NOMO-1 treated with DMSO at 0.1 percent for 48 hours (cell line): ENCODE measurements at regions not wholly inside any gene's neighbourhood (a gene's known extent, or its start where the extent isn't known, plus 50 kb on each side); places are given as distances from the start of the nearest gene placed in this dataset.

Experiments used
- DNase-seq: peaks from one replicate; lab custom pipeline; 2025; ENCODE audit not compliant: unreplicated experiment; lab: John Stamatoyannopoulos, UW

- no peak for DNase-seq
Measured at GRCh38 chr22:48004936-48005335, 1242.5 kb downstream of the TBC1D22A start.

- no peak for DNase-seq
Measured at GRCh38 chr22:48004038-48004437, 1241.6 kb downstream of the TBC1D22A start.

GRCh38 chr22:48001101-48001500 is 1238.7 kb downstream of the TBC1D22A start:
- no peak for DNase-seq

GRCh38 chr22:47997612-47998011 is 1235.2 kb downstream of the TBC1D22A start:
- DNase-seq, result no peak

GRCh38 chr22:47997052-47997590 is 1234.7 kb downstream of the TBC1D22A start:
- DNase-seq, result no peak

- no peak for DNase-seq
Measured at GRCh38 chr22:47996446-47996857, 1234.0 kb downstream of the TBC1D22A start.

GRCh38 chr22:47995718-47996117 is 1233.3 kb downstream of the TBC1D22A start:
- DNase-seq, result no peak

GRCh38 chr22:47995264-47995627 is 1232.8 kb downstream of the TBC1D22A start:
- DNase-seq, result no peak

- no peak for DNase-seq
Measured at GRCh38 chr22:47994601-47995263, 1232.3 kb downstream of the TBC1D22A start.

GRCh38 chr22:47994045-47994444 is 1231.6 kb downstream of the TBC1D22A start:
- DNase-seq, result no peak

GRCh38 chr22:47990481-47990880 is 1228.0 kb downstream of the TBC1D22A start:
- no peak for DNase-seq

GRCh38 chr22:47987885-47988515 is 1225.5 kb downstream of the TBC1D22A start:
- no peak for DNase-seq

GRCh38 chr22:47976219-47976618 is 1213.8 kb downstream of the TBC1D22A start:
- DNase-seq, result no peak

- DNase-seq, result no peak
Measured at GRCh38 chr22:47967831-47968230, 1205.4 kb downstream of the TBC1D22A start.

- DNase-seq, result no peak
Measured at GRCh38 chr22:47966316-47966715, 1203.9 kb downstream of the TBC1D22A start.

- DNase-seq, result no peak
Measured at GRCh38 chr22:47965896-47966295, 1203.4 kb downstream of the TBC1D22A start.

- no peak for DNase-seq
Measured at GRCh38 chr22:47965066-47965465, 1202.6 kb downstream of the TBC1D22A start.

- DNase-seq, result no peak
Measured at GRCh38 chr22:47963660-47964059, 1201.2 kb downstream of the TBC1D22A start.

GRCh38 chr22:47957649-47958048 is 1195.2 kb downstream of the TBC1D22A start:
- DNase-seq, result no peak

GRCh38 chr22:47954107-47954506 is 1191.7 kb downstream of the TBC1D22A start:
- no peak for DNase-seq

- no peak for DNase-seq
Measured at GRCh38 chr22:47944941-47945340, 1182.5 kb downstream of the TBC1D22A start.
